GM21737 (cell line): ENCODE measurements at regions not wholly inside any gene's neighbourhood (a gene's known extent, or its start where the extent isn't known, plus 50 kb on each side); places are given as distances from the start of the nearest gene placed in this dataset.
"Not testable (repeated sequence)": the region's sequence is repeated elsewhere in the genome, so short reads cannot be mapped to it uniquely, and the experiment has no call there.

ENCODE experiments used
- ATAC-seq: cut with Tn5 transposase; IDR thresholded peaks from one replicate; pipeline ENCODE4 v1.9.1; 2021; ENCODE audit warnings: mild to moderate bottlenecking, moderate library complexity; ENCODE audit not compliant: unreplicated experiment

GRCh38 chr10:65786279-65786678 lies 1139.6 kb upstream of the LRRTM3 start:
- no peak for ATAC-seq

DNA sequence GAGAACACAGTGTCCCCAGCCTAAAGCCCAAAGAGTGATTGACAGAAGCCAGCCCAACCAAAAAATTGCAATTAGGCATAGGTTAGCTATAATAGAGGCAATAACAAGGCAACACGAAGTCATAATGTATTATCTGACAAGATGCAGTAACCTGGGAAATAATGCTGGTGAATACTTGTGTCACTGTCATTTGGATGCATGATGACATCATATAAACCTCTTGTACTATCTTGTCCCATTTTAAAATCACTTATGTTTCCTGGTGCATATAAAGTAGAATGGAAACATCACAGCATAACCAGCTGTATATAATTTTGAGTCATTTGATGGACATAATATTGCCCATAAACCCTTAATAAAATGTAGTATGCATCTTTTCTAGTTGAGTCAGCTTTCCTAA lies 1138.3 kb upstream of the LRRTM3 start:
- no peak for ATAC-seq

DNA sequence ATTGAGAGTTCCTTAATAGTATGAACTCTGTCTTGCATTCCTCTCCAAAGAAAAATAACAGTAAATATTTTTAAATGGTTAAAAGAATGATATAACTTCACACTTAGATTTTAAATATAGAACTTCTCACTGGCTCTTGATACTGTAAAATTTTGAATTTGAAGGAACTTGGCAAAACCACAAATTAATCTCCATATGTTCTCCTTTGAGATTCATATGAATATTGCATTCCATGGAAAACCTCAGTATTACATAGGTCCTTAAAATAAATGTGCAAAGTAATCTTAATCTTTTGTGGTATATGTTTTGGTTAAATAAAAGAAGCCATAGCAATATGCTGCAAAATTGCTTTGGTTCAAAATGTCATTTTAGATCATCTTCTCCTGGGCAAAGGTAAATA lies 1137.6 kb upstream of the LRRTM3 start:
- ATAC-seq: no peak

- ATAC-seq: no peak
These were observed 1133.9 kb upstream of the LRRTM3 start for GRCh38 chr10:65791979-65792378.

- ATAC-seq: no peak
These were observed 1132.0 kb upstream of the LRRTM3 start for GRCh38 chr10:65793738-65794425.

GRCh38 chr10:65794861-65795260 lies 1131.0 kb upstream of the LRRTM3 start:
- ATAC-seq: not testable (repeated sequence)

DNA sequence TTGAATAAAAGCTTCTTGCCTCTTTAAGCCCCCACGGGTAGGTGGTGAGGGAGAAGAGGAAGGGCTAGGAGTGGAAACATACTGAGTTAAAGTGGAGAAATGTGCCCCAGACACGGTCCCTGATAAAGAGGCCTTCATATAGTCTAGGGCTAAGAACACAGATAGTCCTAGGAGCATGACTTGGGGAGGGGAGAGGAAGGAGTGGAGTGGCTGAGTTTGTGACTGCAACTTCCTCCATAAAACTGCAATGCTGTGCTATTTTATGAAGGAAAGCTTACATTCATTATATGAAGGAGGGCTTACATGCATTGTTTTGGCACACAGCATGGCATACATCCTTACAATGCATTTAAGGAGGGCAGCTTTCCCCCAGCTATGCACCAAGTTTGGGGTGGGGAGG lies 1129.4 kb upstream of the LRRTM3 start:
- ATAC-seq: no peak

DNA sequence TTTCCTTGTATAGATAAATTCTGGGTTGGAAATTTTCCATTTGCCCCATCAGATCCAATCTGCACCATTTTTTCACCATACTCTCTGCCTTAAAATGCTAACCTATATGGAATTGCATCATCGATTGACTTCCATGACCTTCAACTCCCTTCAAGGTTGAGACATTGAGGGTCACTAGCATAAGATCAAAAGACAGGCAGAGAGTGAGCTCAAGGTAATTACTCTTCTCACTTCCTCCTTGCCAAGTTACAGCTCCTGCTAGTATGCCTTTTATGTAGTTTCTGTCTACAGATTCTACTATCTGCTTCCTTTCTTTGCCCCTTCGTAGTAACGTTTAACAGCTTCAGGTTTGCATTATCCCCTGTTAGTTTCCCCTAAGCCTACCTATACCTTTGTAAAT lies 1127.7 kb upstream of the LRRTM3 start:
- no peak for ATAC-seq

DNA sequence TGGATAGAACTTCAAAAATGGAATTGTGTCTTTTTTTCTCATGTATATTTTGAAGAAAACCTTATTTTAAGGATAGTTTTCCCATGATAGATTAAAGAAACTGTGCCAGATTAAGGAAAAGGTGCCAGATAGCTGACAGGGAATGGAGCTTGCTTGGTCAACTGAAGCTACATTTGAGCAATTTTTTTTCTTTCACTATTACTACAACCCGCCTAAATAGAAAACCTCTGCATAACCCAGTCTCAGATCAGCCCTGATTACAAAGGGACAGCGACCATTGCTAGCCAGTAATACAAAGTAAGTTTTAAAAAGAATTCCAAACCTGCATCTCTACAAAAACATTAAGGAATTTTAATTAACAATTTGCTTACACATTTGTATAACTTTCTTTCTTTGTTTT lies 1123.4 kb upstream of the LRRTM3 start:
- ATAC-seq: no peak

- no peak for ATAC-seq
These were observed 1120.3 kb upstream of the LRRTM3 start for GRCh38 chr10:65805511-65805910.

DNA sequence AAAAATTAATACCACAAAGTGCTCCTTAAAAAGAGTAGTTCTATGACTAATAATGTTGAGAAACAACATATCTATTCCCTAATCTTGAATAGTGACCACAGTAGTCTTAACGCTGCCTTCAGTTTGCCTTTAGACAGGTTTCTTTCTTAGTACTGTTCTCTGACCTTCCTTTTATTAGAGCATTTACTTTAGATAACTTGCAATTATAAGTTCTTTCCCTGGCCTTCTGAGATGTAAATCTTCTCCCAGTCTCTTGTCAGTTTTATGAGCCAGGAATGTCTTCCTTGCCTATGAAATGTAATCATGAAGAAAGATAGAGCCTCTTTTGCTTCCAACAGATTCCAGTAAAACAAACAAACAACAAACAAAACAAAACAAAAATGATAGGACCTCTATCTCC lies 1119.8 kb upstream of the LRRTM3 start:
- no peak for ATAC-seq

- no peak for ATAC-seq
These were observed 1117.0 kb upstream of the LRRTM3 start for GRCh38 chr10:65808687-65809333.

DNA sequence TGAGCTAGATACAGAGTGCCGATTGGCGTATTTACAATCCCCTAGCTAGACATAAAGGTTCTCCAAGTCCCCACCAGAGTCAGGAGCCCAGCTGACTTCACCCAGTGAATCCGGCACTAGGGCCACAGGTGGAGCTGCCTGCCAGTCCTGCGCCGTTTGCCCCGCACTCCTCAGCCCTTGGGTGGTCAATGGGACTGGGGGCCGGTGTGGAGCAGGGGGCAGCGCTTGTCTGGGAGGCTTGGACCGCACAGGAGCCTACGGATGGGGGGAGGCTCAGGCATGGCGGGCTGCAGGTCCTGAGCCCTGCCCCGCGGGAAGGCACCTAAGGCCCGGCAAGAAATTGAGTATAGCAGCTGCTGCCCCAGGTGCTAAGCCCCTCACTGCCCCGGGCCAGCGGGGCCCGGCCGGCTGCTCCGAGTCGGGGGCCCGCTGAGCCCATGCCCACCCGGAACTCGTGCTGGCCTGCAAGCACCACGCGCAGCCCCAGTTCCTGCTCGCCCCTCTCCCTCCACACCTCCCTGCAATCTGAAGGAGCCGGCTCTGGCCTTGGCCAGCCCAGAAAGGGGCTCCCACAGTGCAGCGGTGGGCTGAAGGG lies 1113.8 kb upstream of the LRRTM3 start:
- no peak for ATAC-seq

DNA sequence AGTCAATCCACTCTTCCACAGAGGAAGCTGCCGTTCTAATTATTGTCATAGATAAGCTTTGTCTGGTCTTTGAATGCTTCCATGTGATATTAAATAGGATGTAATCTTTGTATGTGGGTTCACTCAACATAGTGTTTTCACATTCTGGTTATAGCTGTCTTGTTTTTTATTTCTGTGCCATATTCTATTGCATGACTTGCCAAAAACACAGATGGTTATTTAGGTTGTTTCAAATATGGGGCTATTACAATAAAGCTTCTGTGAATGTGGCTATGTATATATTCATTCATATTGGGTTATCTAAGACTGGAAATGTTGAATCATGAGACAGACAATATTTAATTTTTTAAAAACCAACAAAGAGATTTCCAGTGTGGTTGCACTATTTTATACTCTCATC lies 1109.3 kb upstream of the LRRTM3 start:
- ATAC-seq: no peak

GRCh38 chr10:65818990-65819389 lies 1106.8 kb upstream of the LRRTM3 start:
- no peak for ATAC-seq

DNA sequence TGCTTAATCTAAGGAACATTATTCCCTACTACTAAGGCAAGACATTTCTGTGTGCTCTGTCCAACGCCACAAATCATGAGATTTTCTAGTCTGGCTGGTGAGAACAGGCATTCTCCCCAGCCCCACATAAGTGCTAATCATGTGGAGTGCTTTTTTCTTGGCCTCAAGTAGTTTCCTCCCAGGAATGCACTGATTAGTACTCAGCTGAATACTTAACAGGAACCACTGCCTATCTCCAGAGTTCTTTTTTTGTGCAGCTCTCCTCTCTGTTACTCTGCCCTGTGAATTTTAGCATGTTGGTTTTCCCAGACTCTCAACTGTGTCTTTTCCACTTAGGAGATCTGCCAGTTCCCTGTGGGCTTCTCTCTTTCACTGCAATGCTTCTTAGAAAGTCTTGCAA lies 1098.5 kb upstream of the LRRTM3 start:
- no peak for ATAC-seq

DNA sequence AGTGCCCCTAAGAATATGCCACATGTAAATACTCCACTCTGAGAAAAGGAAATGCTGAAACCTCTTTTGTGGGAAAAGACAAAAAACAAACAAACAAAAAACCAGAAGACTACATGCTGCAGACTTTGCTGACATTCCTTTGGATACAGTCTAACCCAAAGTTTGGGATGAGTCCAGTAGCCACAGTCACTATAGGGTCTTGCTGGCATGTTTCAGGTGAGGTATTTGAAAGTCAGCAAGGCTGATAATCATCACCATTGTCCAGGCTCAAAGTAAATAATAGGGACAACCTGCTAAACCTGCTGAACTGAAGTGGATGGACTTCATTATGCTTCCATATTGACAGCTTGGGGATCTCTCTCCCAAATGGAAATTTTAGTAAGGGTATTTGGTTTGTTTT lies 1087.0 kb upstream of the LRRTM3 start:
- no peak for ATAC-seq

DNA sequence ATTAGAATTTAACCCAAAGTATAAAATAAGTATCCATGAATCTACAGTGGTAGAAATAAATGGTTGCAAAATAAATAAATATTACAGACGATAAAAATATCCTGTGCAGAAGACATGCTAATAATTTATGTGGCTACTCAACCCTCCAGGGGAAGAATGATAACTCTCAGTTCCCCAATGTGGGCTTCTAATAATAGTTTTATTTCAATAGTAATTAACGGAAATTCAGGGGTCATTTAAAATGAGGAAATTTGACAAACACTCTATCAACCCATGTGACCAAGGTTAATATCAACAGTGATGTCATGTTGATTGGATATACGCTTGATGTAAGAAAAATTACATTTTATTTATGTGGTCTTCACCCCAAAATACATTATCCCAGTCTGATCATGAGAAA lies 1082.6 kb upstream of the LRRTM3 start:
- ATAC-seq: no peak

DNA sequence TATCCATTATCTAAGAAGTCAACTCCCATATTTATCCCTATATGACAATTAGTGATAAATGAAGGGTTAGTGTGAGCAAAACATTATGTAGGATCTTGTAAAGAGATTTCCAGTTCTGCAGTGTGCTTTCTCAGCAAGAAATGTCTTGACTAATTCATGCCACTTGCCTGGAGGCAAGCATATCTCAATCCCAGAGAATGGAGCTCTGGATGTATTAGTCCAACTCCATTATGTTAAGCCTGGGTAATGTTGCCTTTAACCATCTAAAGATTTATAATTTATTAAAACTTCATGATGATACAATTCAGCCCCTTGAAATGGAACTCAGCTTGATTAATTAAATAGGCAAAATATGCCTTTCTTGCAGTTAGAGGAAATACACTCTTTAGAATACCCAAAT lies 1079.9 kb upstream of the LRRTM3 start:
- ATAC-seq: no peak

DNA sequence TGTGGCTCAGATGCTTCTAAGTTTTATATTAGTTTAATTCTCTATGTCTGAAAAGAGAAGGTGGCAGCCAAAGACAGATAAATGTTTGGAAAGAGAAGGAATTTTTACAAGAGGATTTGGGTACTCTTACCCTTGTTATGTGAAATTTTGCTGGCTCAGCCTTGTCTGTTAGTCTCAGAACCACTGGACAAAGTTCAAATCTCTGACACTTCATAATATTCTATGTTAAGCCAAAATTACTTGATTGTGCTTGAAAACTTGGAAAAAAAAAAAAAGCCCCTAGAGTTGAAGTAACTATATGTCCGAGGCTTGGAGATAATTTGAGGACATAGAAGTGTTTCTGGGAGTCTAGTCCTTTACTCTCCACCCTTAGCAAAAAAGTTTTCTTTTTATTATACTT lies 1079.3 kb upstream of the LRRTM3 start:
- no peak for ATAC-seq

DNA sequence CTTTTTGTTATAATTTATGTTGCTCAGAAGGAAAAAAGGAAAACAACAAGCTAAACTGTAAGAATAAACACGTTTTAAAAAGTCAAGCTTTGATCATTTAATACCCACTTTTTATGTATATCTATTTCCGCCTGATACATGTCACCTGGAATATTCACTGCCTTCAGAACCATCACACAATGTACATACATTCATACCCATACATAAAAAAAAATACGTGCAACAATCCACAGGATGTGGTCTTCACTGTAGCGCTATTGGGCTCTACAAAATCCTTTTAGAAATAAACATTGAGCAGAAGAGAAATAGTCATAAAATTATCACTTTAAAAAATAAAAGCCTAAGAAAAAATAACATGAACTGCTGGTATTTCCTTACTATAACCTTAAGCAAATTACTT lies 1078.9 kb upstream of the LRRTM3 start:
- ATAC-seq: no peak

DNA sequence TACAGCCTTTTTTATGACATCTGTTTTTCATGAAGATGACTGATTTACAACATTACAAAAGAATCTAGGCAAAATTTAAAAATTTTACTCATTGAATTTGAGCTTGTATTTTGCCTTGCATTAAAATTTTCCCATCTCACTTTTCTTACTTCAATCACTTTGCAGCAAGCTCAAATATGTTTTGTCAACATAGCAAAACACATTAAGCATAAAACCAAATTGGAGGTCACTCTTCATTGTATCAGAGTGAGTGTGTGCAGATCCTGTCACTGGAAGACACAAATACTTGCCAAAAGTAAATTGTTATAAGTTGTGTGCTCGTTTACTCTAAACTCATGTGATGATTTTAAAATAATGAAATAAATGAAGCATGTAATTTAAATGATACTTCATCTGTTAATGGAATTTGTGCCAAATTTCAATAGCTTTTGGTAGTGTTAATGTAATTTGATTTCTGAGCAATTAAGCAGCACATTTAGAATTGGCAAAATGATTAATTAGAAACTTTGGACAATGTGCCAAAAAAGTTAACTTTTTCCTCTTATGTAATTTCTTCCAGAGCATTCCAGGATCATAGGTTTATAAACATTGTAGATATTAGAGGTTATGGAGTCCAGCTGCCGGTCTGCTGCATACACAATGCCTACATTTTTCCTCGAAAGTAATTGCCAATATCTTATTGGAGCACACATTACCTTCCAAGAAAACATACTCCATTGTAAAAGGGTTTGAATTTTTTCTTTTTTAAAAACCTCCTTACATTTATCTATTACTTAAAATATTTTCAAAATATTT lies 1078.2 kb upstream of the LRRTM3 start:
- no peak for ATAC-seq
